Calu3 (cell line): ENCODE measurements at regions not wholly inside any gene's neighbourhood (a gene's known extent, or its start where the extent isn't known, plus 50 kb on each side); places are given as distances from the start of the nearest gene placed in this dataset.
"Not testable (repeated sequence)": the region's sequence is repeated elsewhere in the genome, so short reads cannot be mapped to it uniquely, and the experiment has no call there.

Experiments used
- BruUV-seq: library from RNA; stranded (reverse); fragments of 400-500 nt; replicated peaks from 2 replicates; lab custom pipeline; 2021; lab: Mats Ljungman, UMichigan
- CTCF ChIA-PET: fragments of 300-600 bp; sonication (Branson Sonifier 250); formaldehyde crosslinking; loops from one replicate; lab custom pipeline; 2022; ENCODE audit warnings: antibody characterized with exemption; lab: Charles Lee
- DNase-seq: peaks from one replicate; pipeline ENCODE4 v3.0.0; 2022
- H3K27ac Mint-ChIP-seq: one replicate; pipeline ENCODE4 v1.8.0; 2022; ENCODE audit warnings: mixed read lengths; ENCODE audit not compliant: unreplicated experiment
- H3K27me3 Mint-ChIP-seq: one replicate; pipeline ENCODE4 v1.8.0; 2022; ENCODE audit warnings: mixed read lengths; ENCODE audit not compliant: unreplicated experiment
- H3K36me3 Mint-ChIP-seq: one replicate; pipeline ENCODE4 v1.8.0; 2022; ENCODE audit warnings: mild to moderate bottlenecking, moderate library complexity, mixed read lengths; ENCODE audit not compliant: insufficient read depth, unreplicated experiment
- H3K4me1 Mint-ChIP-seq: one replicate; pipeline ENCODE4 v1.8.0; 2022; ENCODE audit warnings: mild to moderate bottlenecking, low read depth, mixed read lengths; ENCODE audit not compliant: unreplicated experiment
- H3K4me3 Mint-ChIP-seq: one replicate; pipeline ENCODE4 v1.8.0; 2022; ENCODE audit warnings: mild to moderate bottlenecking, low read depth, moderate library complexity, mixed read lengths; ENCODE audit not compliant: unreplicated experiment
- H3K9me3 Mint-ChIP-seq: one replicate; pipeline ENCODE4 v1.8.0; 2022; ENCODE audit warnings: low read depth, mixed read lengths; ENCODE audit not compliant: unreplicated experiment
- CTCF ChIP-seq: fragments of 200-600 bp; IDR thresholded peaks from one replicate; pipeline ENCODE4 v1.8.0; 2022; ENCODE audit warnings: antibody characterized with exemption; ENCODE audit not compliant: unreplicated experiment
- intact Hi-C: fragments of 100-400 bp; cut with micrococcal nuclease; formaldehyde crosslinking; loops from one replicate; pipeline ENCODE4 v1.10.0; 2022; ENCODE audit not compliant: unreplicated experiment

- TF ChIP-seq CTCF = no peak
These were observed 178.3 kb upstream of the SERPINE2 start for GRCh38 chr2:224217233-224217961.

GRCh38 chr2:224215611-224216010, 176.5 kb upstream of the SERPINE2 start:
- CTCF ChIA-PET, H3K27ac Mint-ChIP-seq, DNase-seq, H3K9me3 Mint-ChIP-seq, intact Hi-C loops, BruUV-seq, H3K27me3 Mint-ChIP-seq, H3K36me3 Mint-ChIP-seq, H3K4me3 Mint-ChIP-seq: not testable (repeated sequence)
- H3K4me1 Mint-ChIP-seq = peaks cover 14% of the 10 kb centered on the region

More at GRCh38 chr2:224217233-224217961, 178.3 kb upstream of the SERPINE2 start:
- intact Hi-C loops = no loop called here
- DNase-seq = no peak
- Mint-ChIP-seq H3K36me3 (no peaks in the 10 kb centered on the region), H3K4me3 (no peak overlapping the region), H3K27ac (no peak overlapping the region), H3K9me3 (peaks cover 2% of the 10 kb centered on the region), H3K4me1 (peaks cover 32% of the 10 kb centered on the region), H3K27me3 (no peaks in the 10 kb centered on the region)
- CTCF ChIA-PET = no interaction called here
- BruUV-seq = no TSS peak

- H3K4me3 Mint-ChIP-seq = no peak overlapping the region
- DNase-seq = no peak
- CTCF ChIA-PET = no interaction called here
- peaks cover 9% of the 10 kb centered on the region for H3K4me1 Mint-ChIP-seq
- H3K27ac Mint-ChIP-seq = no peak overlapping the region
- no peaks in the 10 kb centered on the region for H3K27me3 Mint-ChIP-seq
- no TSS peak for BruUV-seq
- TF ChIP-seq CTCF = no peak
- H3K9me3 Mint-ChIP-seq = peaks cover 2% of the 10 kb centered on the region
- intact Hi-C loops = no loop called here
- H3K36me3 Mint-ChIP-seq = no peaks in the 10 kb centered on the region
These were observed 174.3 kb upstream of the SERPINE2 start for GRCh38 chr2:224213396-224213795.

- DNase-seq = no peak
- no peak overlapping the region for H3K27ac Mint-ChIP-seq
- peaks cover 9% of the 10 kb centered on the region for H3K4me1 Mint-ChIP-seq
- BruUV-seq = no TSS peak
- H3K9me3 Mint-ChIP-seq = peaks cover 2% of the 10 kb centered on the region
- CTCF ChIA-PET = interaction anchor here (0.8 kb wide), 1 partner anchor 62 kb away, joined by 3 read pairs; no protein-coding TSS in a partner anchor
- intact Hi-C loops = no loop called here
- H3K36me3 Mint-ChIP-seq = no peaks in the 10 kb centered on the region
- no peaks in the 10 kb centered on the region for H3K27me3 Mint-ChIP-seq
- H3K4me3 Mint-ChIP-seq = no peak overlapping the region
- no peak for TF ChIP-seq CTCF
These were observed 172.7 kb upstream of the SERPINE2 start for GRCh38 chr2:224211791-224212190.

- CTCF ChIA-PET = no interaction called here
- intact Hi-C loops = no loop called here
These were observed 172.0 kb upstream of the SERPINE2 start for GRCh38 chr2:224211181-224211480.

More at GRCh38 chr2:224211181-224211480, 172.0 kb upstream of the SERPINE2 start:
- no peak for DNase-seq
- Mint-ChIP-seq H3K36me3 (no peaks in the 10 kb centered on the region), H3K4me3 (no peak overlapping the region), H3K9me3 (peaks cover 2% of the 10 kb centered on the region), H3K27ac (no peak overlapping the region), H3K27me3 (peaks cover 4% of the 10 kb centered on the region), H3K4me1 (peaks cover 9% of the 10 kb centered on the region)
- no peak for TF ChIP-seq CTCF
- no TSS peak for BruUV-seq
